GM18517 (cell line): ENCODE measurements at regions not wholly inside any gene's neighbourhood (a gene's known extent, or its start where the extent isn't known, plus 50 kb on each side); places are given as distances from the start of the nearest gene placed in this dataset.
"Not testable (repeated sequence)": the region's sequence is repeated elsewhere in the genome, so short reads cannot be mapped to it uniquely, and the experiment has no call there.

ENCODE experiments used
- ATAC-seq: cut with Tn5 transposase; IDR thresholded peaks from one replicate; pipeline ENCODE4 v1.9.1; 2021; ENCODE audit warnings: mild to moderate bottlenecking, moderate library complexity; ENCODE audit not compliant: unreplicated experiment

DNA sequence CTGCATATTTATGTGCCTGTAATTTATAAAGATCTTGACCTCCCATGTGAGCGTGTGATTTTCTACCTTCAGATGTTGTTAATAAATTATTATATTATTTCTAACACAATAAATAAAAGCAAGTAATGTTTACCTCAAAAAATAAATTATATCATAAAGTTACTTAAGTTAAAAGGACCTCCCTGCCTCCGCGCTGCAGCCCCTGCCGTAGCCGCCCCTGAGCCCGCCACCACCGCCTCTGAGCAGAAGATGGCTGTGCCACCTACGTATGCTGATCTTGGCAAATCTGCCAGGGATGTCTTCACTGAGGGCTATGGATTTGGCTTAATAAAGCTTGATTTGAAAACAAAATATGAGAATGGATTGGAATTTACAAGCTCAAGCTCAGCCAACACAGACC, 119.6 kb upstream of the BRWD3 start:
- ATAC-seq: no peak

DNA sequence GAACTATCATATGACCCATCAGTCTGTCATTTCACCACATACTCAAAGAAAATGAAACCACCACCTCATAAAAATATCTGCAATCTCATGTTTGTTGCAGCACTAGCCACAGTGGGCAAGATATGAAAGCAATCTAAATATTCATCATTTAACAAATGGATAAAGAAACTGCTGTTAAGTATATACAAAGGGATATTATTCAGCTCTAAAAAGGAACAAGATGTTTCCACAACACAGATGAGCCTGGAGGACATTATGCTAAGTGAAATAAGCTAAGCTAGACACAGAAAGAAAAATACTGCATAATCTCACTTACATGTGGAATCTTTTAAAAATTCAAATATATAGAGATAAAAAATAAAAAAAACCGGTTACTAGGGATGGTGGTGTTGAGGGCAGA, 108.2 kb upstream of the BRWD3 start:
- no peak for ATAC-seq

DNA sequence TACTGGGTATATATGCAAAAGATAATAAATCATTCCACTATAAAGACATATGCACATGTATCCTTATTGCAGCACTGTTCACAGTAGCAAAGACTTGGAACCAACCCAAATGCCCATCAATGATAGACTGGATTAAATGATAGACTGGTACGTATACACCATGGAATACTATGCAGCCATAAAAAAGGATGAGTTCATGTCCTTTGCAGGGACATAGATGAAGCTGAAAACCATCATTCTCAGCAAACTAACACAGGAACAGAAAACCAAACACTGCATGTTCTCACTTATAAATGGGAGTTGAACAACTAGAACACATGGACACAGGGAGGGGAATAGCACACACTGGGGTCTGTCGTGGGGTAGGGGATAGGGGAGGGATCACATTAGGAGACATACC, 102.7 kb upstream of the BRWD3 start:
- ATAC-seq: not testable (repeated sequence)

DNA sequence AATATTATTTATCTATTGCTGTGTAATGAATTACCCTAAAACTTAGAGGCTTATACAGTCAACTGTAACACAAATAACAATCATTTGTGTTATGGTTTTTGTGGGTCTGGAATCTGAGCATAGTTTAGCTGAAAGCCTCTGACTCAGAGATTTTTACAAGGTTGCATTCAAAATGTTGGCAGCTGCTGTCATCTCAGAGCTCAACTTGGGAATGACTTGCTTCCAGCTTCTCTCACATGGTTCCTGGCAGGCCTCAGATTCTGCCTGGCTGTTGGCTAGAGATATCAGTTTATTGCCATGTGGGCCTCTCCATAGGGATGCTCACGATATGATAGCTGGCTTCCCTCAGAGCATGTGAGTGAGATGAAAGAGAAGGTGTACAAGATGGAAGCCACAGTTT, 70.2 kb upstream of the BRWD3 start:
- no peak for ATAC-seq

DNA sequence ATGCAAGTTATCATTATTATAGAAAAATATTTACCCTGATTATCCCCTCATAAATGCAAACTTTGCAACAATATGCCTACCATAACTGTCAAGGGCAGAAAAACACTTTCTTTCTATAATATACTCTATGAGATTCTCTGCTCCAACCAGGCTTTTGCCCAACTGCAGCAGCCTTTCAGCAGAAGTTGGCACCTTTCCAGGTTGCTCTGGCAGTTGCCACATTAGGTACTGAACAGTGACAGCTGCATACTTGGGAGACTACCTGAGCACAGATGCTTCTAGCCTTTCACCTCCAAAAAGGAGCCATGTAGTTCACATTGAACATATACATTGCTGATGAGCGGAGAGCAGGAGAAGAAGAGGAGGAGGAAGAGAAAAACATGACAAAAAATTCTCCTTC, 69.5 kb upstream of the BRWD3 start:
- ATAC-seq: no peak

DNA sequence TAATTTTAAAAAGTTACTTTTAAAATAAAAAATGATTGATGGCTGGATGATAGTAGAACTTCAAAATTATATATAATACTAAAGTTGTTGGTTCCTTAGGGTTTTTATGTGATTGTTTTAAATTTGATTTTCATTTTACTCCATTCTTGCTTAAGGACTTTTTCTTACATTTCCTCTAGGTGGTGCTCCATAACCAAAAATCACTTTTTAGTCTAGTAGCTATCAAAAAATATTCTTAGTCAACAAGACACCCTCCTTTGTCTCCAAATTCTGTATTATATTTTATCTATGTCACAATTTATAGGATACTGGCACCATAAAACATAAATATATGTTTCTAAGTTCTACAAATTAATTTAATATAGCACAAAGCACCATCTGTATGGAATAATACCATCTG, 67.2 kb upstream of the BRWD3 start:
- ATAC-seq: peak; percentile 70
